HepG2 (cell line): ENCODE measurements at regions not wholly inside any gene's neighbourhood (a gene's known extent, or its start where the extent isn't known, plus 50 kb on each side); places are given as distances from the start of the nearest gene placed in this dataset.

ENCODE experiments used
- ATRX ChIP-seq: sonication (generic); formaldehyde crosslinking; IDR thresholded peaks from 2 replicates; pipeline ENCODE4 v1.4.0; 2020; ENCODE audit warnings: missing genetic modification reagents, borderline replicate concordance
- FIP1L1 ChIP-seq: fragments of 200-400 bp; formaldehyde crosslinking; IDR thresholded peaks from 2 replicates; pipeline ENCODE4 v1.6.1; 2018; ENCODE audit warnings: low read depth, mild to moderate bottlenecking, low read length, moderate library complexity, borderline replicate concordance; ENCODE audit not compliant: insufficient read depth
- FOXO1 ChIP-seq: sonication (generic); formaldehyde crosslinking; IDR thresholded peaks from 2 replicates; pipeline ENCODE4 v1.4.0; 2020; ENCODE audit warnings: missing genetic modification reagents
- GTF2F1 ChIP-seq: fragments of 150-350 bp; IDR thresholded peaks from 2 replicates; pipeline ENCODE4 v1.6.1; 2014; ENCODE audit warnings: low read length
- HDAC6 ChIP-seq: fragments of 200-600 bp; sonication (generic); IDR thresholded peaks from 2 replicates; pipeline ENCODE4 v1.7.0; 2017; ENCODE audit warnings: mild to moderate bottlenecking, antibody characterized with exemption, low read length, low read depth
- KAT7 ChIP-seq: IDR thresholded peaks from 2 replicates; pipeline ENCODE4 v1.6.1; 2018; ENCODE audit warnings: borderline replicate concordance, missing compliant biosample characterization
- NBN ChIP-seq: fragments of 450-650 bp; conservative IDR thresholded peaks from 2 replicates; pipeline ENCODE4 v1.6.1; 2017
- ZNF138 ChIP-seq: sonication (generic); formaldehyde crosslinking; IDR thresholded peaks from 2 replicates; pipeline ENCODE4 v1.5.0; 2020; ENCODE audit warnings: mild to moderate bottlenecking, low read depth, missing genetic modification reagents
- ZNF780A ChIP-seq: sonication (generic); formaldehyde crosslinking; IDR thresholded peaks from 2 replicates; pipeline ENCODE4 v1.8.0; 2022; ENCODE audit warnings: mild to moderate bottlenecking, missing genetic modification reagents, moderate library complexity
- TF ChIP-seq, protein P1 (sequence below): sonication (generic); formaldehyde crosslinking; IDR thresholded peaks from 2 replicates; pipeline ENCODE4 v1.4.0; 2020; ENCODE audit warnings: missing genetic modification reagents
- TF ChIP-seq, protein P2 (sequence below): IDR thresholded peaks from 2 replicates; pipeline ENCODE4 v1.6.1; 2016; ENCODE audit warnings: low read depth, control low read depth
- TF ChIP-seq, protein P3 (sequence below): sonication (generic); IDR thresholded peaks from 2 replicates; pipeline ENCODE4 v1.6.1; 2016; ENCODE audit warnings: low read depth, borderline replicate concordance
- TF ChIP-seq, protein P4 (sequence below): sonication (generic); formaldehyde crosslinking; IDR thresholded peaks from 2 replicates; pipeline ENCODE4 v1.5.0; 2020; ENCODE audit warnings: mild to moderate bottlenecking, missing genetic modification reagents
- TF ChIP-seq, protein P5 (sequence below): IDR thresholded peaks from 2 replicates; pipeline ENCODE4 v1.6.1; 2016; ENCODE audit warnings: control low read depth

DNA sequence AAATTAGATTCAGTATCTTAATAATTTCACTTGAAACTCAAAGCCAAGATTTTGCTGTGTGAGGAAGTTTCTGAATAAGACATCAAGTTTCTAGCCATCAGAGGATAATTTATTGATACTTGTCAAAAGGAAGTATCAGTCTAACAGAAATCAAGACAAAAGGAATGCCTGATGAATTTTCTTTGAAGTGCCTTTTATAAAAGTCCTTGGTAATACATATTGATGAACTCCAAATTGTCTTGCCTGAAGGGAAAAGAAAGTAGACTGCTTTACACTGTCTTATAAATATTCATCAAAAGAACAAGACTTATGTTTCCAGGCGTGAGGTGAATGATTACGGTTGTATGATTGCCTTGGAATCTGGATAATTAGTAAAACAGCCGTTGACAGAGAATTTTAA, 986.0 kb upstream of the MAP3K7 start:
- TF ChIP-seq ZNF780A (CRISPR knock-in tag) (no peak), FOXO1 (CRISPR knock-in tag) (no peak), HDAC6 (no peak), GTF2F1 (no peak), ZNF138 (CRISPR knock-in tag) (no peak), NBN (no peak), FIP1L1 (no peak), ATRX (no peak), KAT7 (no peak)
- TF ChIP-seq, protein P1, sequence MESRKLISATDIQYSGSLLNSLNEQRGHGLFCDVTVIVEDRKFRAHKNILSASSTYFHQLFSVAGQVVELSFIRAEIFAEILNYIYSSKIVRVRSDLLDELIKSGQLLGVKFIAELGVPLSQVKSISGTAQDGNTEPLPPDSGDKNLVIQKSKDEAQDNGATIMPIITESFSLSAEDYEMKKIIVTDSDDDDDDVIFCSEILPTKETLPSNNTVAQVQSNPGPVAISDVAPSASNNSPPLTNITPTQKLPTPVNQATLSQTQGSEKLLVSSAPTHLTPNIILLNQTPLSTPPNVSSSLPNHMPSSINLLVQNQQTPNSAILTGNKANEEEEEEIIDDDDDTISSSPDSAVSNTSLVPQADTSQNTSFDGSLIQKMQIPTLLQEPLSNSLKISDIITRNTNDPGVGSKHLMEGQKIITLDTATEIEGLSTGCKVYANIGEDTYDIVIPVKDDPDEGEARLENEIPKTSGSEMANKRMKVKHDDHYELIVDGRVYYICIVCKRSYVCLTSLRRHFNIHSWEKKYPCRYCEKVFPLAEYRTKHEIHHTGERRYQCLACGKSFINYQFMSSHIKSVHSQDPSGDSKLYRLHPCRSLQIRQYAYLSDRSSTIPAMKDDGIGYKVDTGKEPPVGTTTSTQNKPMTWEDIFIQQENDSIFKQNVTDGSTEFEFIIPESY (CRISPR knock-in tag), result no peak
- TF ChIP-seq, protein P2, sequence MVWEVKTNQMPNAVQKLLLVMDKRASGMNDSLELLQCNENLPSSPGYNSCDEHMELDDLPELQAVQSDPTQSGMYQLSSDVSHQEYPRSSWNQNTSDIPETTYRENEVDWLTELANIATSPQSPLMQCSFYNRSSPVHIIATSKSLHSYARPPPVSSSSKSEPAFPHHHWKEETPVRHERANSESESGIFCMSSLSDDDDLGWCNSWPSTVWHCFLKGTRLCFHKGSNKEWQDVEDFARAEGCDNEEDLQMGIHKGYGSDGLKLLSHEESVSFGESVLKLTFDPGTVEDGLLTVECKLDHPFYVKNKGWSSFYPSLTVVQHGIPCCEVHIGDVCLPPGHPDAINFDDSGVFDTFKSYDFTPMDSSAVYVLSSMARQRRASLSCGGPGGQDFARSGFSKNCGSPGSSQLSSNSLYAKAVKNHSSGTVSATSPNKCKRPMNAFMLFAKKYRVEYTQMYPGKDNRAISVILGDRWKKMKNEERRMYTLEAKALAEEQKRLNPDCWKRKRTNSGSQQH, result no peak
- TF ChIP-seq, protein P3, sequence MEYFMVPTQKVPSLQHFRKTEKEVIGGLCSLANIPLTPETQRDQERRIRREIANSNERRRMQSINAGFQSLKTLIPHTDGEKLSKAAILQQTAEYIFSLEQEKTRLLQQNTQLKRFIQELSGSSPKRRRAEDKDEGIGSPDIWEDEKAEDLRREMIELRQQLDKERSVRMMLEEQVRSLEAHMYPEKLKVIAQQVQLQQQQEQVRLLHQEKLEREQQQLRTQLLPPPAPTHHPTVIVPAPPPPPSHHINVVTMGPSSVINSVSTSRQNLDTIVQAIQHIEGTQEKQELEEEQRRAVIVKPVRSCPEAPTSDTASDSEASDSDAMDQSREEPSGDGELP, result no peak
- TF ChIP-seq, protein P4, sequence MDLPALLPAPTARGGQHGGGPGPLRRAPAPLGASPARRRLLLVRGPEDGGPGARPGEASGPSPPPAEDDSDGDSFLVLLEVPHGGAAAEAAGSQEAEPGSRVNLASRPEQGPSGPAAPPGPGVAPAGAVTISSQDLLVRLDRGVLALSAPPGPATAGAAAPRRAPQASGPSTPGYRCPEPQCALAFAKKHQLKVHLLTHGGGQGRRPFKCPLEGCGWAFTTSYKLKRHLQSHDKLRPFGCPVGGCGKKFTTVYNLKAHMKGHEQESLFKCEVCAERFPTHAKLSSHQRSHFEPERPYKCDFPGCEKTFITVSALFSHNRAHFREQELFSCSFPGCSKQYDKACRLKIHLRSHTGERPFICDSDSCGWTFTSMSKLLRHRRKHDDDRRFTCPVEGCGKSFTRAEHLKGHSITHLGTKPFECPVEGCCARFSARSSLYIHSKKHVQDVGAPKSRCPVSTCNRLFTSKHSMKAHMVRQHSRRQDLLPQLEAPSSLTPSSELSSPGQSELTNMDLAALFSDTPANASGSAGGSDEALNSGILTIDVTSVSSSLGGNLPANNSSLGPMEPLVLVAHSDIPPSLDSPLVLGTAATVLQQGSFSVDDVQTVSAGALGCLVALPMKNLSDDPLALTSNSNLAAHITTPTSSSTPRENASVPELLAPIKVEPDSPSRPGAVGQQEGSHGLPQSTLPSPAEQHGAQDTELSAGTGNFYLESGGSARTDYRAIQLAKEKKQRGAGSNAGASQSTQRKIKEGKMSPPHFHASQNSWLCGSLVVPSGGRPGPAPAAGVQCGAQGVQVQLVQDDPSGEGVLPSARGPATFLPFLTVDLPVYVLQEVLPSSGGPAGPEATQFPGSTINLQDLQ (CRISPR knock-in tag), result no peak
- TF ChIP-seq, protein P5, sequence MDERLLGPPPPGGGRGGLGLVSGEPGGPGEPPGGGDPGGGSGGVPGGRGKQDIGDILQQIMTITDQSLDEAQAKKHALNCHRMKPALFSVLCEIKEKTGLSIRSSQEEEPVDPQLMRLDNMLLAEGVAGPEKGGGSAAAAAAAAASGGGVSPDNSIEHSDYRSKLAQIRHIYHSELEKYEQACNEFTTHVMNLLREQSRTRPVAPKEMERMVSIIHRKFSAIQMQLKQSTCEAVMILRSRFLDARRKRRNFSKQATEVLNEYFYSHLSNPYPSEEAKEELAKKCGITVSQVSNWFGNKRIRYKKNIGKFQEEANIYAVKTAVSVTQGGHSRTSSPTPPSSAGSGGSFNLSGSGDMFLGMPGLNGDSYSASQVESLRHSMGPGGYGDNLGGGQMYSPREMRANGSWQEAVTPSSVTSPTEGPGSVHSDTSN (CRISPR knock-in tag), result no peak
